Right cardiac atrium (tissue), 5 donors: ENCODE measurements at regions not wholly inside any gene's neighbourhood (a gene's known extent, or its start where the extent isn't known, plus 50 kb on each side); places are given as distances from the start of the nearest gene placed in this dataset.
"Not testable (repeated sequence)": the region's sequence is repeated elsewhere in the genome, so short reads cannot be mapped to it uniquely, and the experiment has no call there.

Experiments used
- ATAC-seq, 2 donors: fragments of 200-7000 bp; cut with Tn5 transposase; one replicate each; pipeline versions ENCODE4 v1.8.0 to v1.9.1; 2020; ENCODE audit warnings: moderate library complexity in 2 of 2, mild to moderate bottlenecking in 1 of 2
- DNase-seq, 3 donors: peaks; one replicate each; pipeline ENCODE4 v3.0.0-alpha.2; 2020
- H3K27ac ChIP-seq: one replicate; pipeline ENCODE4 v1.5.1; 2013; ENCODE audit warnings: mild to moderate bottlenecking, low read length, control low read depth, moderate library complexity
- H3K27me3 ChIP-seq: one replicate; pipeline ENCODE4 v1.6.1; 2013; ENCODE audit not compliant: control insufficient read depth, insufficient read depth
- H3K4me1 ChIP-seq: one replicate; pipeline ENCODE4 v1.6.1; 2013; ENCODE audit warnings: low read length; ENCODE audit not compliant: control insufficient read depth, insufficient read depth
- H3K4me3 ChIP-seq: one replicate; pipeline ENCODE4 v1.5.1; 2013; ENCODE audit warnings: low read length, control low read depth
- H3K9me3 ChIP-seq: one replicate; pipeline ENCODE4 v1.6.1; 2013; ENCODE audit warnings: low read length; ENCODE audit not compliant: control insufficient read depth
- WGBS: extraction: QIAGEN DNeasy Blood & Tissue Kit; methylation state at CpG from one replicate; pipeline ENCODE4 v1.1.7; 2013; 5-methylcytosine and 5-hydroxymethylcytosine counted together
- intact Hi-C, 4 donors: fragments of 100-400 bp; cut with DNase I; formaldehyde crosslinking; loops; one replicate each; pipeline versions ENCODE4 v1.11.0 to v1.14.0; 2022 to 2023
- donor health status: healthy with polysubstance abuse.
- donor health status: DM: no; HTN: yes; CAD: no.
- donor health status: DM: no; HTN: no; CAD: no.
- donor health status: DM: no; HTN: yes; CAD: no; lungs with severe emphysema.
- donor health status: DM: yes; HTN: yes; CAD: no.

DNA sequence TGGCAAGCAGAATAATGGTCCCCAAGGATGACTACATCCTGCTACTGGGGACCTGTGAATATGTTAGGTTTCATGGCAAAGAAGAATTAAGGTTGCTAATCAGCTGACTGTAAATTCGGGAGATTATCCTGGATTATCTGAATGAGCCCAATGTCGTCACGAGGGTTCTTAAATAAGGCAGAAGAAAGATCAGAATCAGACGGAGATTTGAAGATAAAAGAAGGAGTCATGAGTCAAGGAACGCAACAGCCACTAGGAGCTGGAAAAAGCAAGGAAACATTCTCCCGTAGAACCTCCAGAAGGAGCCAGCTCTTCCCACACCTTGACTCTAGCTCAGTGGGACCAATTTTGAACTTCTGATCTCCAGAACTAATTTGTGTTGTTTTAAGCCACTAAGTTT lies 82.9 kb upstream of the APBB1IP start:
- WGBS, result 76% methylated on average over 6 of the region's 6 CpGs
- H3K27ac ChIP-seq, result no peak overlapping the region
- ATAC-seq, result no peak

DNA sequence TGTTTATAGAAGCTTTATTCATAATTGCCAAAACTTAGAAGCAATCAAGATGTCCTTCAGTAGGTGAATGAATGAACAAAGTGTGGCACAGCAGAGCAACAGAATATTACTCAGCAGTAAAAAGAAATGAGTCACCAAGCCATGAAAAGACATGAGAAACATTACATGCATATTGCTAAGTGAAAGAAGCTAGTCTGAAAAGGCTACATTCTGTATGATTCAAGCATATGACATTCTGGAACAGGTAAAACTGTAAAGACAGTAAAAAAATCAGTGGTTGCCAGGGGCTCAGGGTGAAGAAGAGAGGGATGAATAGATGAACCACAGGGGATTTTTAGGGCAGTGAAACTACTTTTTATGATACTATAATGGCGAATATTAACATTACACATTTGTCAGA lies 80.9 kb upstream of the APBB1IP start:
- Histone ChIP-seq H3K4me1 (no peaks in the 10 kb centered on the region), H3K27ac (no peak overlapping the region), H3K4me3 (no peak overlapping the region), H3K27me3 (no peaks in the 10 kb centered on the region), H3K9me3 (no peaks in the 10 kb centered on the region)
- intact Hi-C loops, result no loop called here
- 33% methylated on average over 1 of the region's 1 CpG for WGBS
- ATAC-seq, result no peak
- no peak for DNase-seq

More for the DNA sequence above, 82.9 kb upstream of the APBB1IP start:
- DNase-seq, result no peak
- Histone ChIP-seq H3K4me3 (no peak overlapping the region), H3K27me3 (no peaks in the 10 kb centered on the region), H3K4me1 (no peaks in the 10 kb centered on the region), H3K9me3 (no peaks in the 10 kb centered on the region)
- intact Hi-C loops, result no loop called here

DNA sequence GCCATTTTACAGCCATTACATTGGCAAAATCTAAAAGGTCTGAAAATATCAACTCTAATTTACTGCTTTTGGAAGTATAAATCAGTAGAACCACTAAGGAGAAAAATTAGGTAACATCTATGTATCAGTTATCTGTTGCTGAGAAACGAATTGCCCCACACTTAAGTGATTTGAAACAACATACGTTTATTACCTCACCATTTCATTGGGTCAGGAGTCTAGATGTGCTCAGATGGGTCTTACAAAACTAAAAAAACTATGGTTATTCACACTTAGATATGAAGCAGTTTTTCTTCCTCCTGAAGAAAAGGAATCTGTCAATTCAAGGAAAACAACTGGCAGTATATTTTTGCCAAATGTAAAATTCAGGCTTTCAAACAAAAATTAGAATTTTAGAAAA lies 80.1 kb upstream of the APBB1IP start:
- 34% methylated on average over 2 of the region's 2 CpGs for WGBS

DNA sequence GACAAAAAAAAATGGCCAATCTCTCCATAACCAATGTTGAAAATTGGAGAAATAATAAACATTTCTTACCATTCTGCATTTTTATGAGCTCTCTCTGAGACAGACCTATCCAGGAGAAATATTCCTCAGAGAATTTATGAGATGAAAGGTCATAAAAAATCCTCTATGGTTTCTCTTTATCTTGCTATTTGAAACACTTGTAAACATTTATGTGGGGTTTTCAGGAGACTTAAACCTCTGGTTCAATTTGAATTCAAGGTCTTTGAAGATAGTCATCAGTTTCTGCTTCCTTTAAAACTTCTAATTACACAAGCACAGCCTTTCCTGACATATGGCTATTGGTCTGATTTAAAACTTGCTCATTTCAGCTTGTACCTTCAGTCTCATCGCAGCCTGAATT lies 78.5 kb upstream of the APBB1IP start:
- DNase-seq (no peak), ATAC-seq (no peak)
- H3K9me3 ChIP-seq, result no peaks in the 10 kb centered on the region
- 76% methylated on average over 1 of the region's 1 CpG for WGBS
- intact Hi-C loops, result no loop called here
- H3K4me1 ChIP-seq, result no peaks in the 10 kb centered on the region
- no peaks in the 10 kb centered on the region for H3K27me3 ChIP-seq
- H3K27ac ChIP-seq, result no peak overlapping the region
- no peak overlapping the region for H3K4me3 ChIP-seq

More for the DNA sequence above, 80.1 kb upstream of the APBB1IP start:
- H3K27ac ChIP-seq, result no peak overlapping the region
- ATAC-seq, result no peak
- no peaks in the 10 kb centered on the region for H3K4me1 ChIP-seq
- H3K4me3 ChIP-seq, result no peak overlapping the region
- no peak for DNase-seq
- H3K27me3 ChIP-seq, result no peaks in the 10 kb centered on the region
- no peaks in the 10 kb centered on the region for H3K9me3 ChIP-seq
- intact Hi-C loops, result no loop called here

DNA sequence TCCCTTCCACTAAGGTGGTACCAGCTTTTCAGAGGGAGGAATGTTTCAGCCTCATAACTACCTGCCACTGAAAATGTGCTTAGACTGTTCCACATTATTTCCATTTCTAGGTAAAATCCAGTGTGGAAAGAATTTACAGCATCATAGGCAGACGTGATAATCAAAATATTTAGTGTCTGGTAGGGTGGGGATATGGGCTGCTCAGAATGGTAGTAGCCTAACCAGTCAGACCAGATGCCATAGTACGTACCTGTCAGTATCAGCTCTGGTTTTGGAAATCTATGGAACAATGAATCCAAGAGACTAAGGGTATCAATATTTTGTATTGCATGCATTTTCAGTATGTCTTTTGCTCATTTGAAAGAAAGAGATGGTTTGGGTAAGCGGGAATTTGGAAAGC lies 76.8 kb upstream of the APBB1IP start:
- Histone ChIP-seq H3K4me3 (no peak overlapping the region), H3K27ac (no peak overlapping the region), H3K27me3 (no peaks in the 10 kb centered on the region), H3K4me1 (no peaks in the 10 kb centered on the region), H3K9me3 (no peaks in the 10 kb centered on the region)
- intact Hi-C loops, result no loop called here
- DNase-seq (no peak), ATAC-seq (no peak)
- 77% methylated on average over 3 of the region's 3 CpGs for WGBS

DNA sequence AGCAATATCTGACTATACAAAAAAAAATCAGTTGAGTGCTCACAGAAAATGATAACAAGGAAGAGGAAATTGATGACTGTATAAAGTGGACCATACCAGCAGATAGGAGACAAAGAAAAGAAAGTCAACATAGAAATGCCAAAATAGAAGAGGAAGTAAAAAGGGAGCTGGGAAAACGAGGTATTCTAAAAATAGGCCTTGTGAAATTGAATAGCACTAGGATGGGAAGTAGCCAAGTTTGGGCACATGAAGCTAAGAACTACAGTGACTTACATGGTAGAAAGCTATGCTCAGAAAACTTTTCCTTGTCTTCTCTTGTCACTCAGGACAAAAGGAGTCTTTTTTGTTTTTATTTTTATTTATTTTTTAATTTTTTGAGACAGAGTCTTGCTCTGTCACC lies 76.2 kb upstream of the APBB1IP start:
- DNase-seq, result no peak
- Histone ChIP-seq H3K4me3 (no peak overlapping the region), H3K27me3 (no peaks in the 10 kb centered on the region), H3K4me1 (no peaks in the 10 kb centered on the region), H3K27ac (no peak overlapping the region), H3K9me3 (no peaks in the 10 kb centered on the region)
- intact Hi-C loops, result no loop called here
- WGBS, result 6% methylated on average over 1 of the region's 1 CpG
- no peak for ATAC-seq

DNA sequence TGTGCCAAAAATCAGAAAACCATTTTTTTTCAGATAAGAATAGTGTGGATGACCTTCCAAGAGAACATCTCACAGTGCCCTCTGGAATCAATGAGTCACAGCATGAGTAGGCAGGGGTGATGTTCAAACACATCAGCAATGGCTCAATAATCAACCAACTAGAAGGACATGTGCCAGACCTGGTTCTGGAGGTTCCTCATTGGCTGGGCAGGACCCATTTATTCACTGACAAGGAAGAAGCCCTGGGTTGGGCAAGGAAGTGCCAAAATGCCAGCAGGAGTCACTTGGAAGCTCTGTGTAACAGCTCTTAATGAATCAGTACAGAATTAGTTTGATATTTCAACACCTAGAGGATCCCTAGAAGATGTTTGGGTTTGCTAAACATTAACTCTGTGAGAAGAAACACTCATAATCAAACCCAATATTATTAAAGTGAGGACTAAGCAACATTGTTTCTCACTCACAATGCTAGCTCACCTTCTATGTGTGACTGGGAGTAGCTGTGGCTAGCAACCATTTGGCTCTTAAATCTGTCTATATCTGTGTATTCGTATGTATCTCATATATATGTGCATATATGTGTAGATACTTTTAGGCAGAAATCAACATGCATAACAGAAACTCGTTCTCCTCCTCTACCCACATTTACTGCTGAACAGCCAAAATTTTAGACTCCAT lies 72.3 kb upstream of the APBB1IP start:
- DNase-seq (no peak), ATAC-seq (no peak)
- no peaks in the 10 kb centered on the region for H3K4me1 ChIP-seq
- no peaks in the 10 kb centered on the region for H3K9me3 ChIP-seq
- 44% methylated on average over 2 of the region's 2 CpGs for WGBS
- no peaks in the 10 kb centered on the region for H3K27me3 ChIP-seq
- H3K27ac ChIP-seq, result no peak overlapping the region
- H3K4me3 ChIP-seq, result no peak overlapping the region
- intact Hi-C loops, result no loop called here

DNA sequence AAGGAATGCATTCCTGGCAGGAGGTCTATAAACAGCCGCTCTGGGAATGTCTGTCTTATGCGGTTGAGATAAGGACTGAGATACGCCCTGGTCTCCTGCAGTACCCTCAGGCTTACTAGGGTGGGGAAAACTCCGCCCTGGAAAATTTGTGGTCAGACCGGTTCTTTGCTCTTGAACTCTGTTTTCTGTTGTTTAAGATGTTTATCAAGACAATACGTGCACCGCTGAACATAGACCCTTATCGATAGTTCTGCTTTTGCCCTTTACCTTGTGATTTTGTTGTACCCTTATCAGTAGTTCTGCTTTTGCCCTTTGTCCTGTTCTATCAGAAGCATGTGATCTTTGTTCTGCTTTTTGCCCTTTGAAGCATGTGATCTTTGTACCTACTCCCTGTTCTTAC lies 71.1 kb upstream of the APBB1IP start:
- ATAC-seq, H3K27me3 ChIP-seq, H3K9me3 ChIP-seq, intact Hi-C loops, H3K4me3 ChIP-seq, DNase-seq, H3K4me1 ChIP-seq, H3K27ac ChIP-seq: not testable (repeated sequence)
- WGBS, result 70% methylated on average over 8 of the region's 8 CpGs

DNA sequence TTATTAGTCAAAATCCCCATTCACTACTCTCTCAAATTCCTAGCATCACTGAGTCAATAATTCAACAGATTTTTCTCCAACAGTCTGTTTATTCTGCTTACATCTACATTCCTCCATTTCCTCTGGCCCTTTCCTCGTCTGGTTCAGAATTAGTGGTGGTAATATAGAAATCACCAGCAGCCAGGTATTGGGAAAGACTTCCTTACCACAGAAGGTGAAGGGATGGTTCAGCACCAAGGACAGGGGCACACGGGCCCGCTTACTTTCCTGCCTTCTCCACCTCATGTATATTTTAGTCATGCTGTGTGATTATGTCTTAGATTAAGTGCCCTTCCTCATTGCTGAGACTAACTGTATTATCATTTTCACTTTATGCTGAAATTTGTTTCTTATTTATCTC lies 70.4 kb upstream of the APBB1IP start:
- H3K9me3 ChIP-seq, result no peaks in the 10 kb centered on the region
- ATAC-seq, result no peak
- WGBS, result 6% methylated on average over 3 of the region's 3 CpGs
- intact Hi-C loops, result no loop called here
- no peak overlapping the region for H3K4me3 ChIP-seq
- no peaks in the 10 kb centered on the region for H3K4me1 ChIP-seq
- no peak overlapping the region for H3K27ac ChIP-seq
- DNase-seq, result peak; percentile 26 to 64 (median 49)
- no peaks in the 10 kb centered on the region for H3K27me3 ChIP-seq

DNA sequence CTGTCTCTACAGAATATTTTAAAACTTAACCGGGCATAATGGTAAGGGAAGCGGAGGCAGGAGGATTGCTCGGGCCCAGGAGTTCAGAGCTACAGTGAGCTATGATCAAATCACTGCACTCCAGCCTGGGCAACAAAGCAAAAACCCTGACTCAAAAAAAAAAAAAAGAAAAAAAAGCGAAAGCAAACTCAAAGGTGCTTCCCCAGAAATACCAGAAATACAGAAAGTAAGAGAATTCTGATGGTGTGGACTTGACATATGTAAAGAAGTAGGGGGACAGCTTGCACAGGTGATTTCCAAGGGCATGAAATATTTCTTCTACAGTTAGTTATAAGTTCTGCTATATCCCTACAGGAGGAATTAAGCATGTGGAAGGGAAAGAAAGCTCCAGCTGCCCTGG lies 69.7 kb upstream of the APBB1IP start:
- 55% methylated on average over 4 of the region's 4 CpGs for WGBS
- intact Hi-C loops, result no loop called here
- no peaks in the 10 kb centered on the region for H3K9me3 ChIP-seq
- no peak overlapping the region for H3K27ac ChIP-seq
- no peak for DNase-seq
- ATAC-seq, result no peak
- H3K4me3 ChIP-seq, result no peak overlapping the region
- no peaks in the 10 kb centered on the region for H3K27me3 ChIP-seq
- H3K4me1 ChIP-seq, result no peaks in the 10 kb centered on the region

DNA sequence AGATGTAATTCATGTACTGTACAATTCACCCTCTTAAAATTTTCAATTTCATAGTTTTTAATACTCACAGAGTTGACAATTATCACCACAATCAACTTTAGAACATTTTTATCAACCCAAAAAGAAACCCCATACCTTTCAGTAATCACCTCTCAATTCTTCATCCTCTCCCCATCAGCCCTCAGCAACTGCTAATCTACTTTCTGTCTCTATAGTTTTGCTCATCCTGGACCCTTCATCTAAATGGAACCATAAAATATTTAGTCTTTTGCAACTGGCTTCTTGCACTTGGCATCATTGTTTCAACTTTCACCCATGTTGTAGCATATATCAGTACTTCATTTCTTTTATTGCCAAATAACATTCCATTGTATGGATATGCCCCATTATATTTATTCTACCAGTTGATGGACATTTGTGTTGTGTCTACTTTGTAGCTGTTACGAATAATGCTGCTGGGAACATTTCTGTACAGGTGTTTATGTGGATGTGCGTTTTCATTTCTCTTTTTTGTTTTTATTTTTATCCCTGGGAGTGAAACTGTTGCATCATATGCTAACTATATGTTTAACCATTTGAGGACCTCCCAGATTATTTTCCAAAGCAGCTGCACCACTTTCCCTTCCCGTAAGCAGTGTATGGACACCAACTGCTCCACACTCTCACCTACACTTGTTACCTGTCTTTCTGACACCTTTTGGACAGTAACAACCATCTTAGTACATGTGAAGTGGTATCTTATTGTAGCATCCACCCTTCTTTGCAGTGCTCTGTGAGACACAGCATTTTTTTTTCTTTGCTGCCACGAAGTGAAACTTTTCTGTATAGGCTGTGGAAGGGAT lies 65.4 kb upstream of the APBB1IP start:
- intact Hi-C loops, result no loop called here
- 63% methylated on average over 4 of the region's 4 CpGs for WGBS
- H3K27me3 ChIP-seq, result no peaks in the 10 kb centered on the region
- no peaks in the 10 kb centered on the region for H3K4me1 ChIP-seq
- H3K4me3 ChIP-seq, result no peak overlapping the region
- H3K27ac ChIP-seq, result no peak overlapping the region
- no peak for ATAC-seq
- no peak for DNase-seq
- H3K9me3 ChIP-seq, result no peaks in the 10 kb centered on the region
